Hematopoietic multipotent progenitor cell treated with erythropoietin and hydrocortisone succinate and interleukin-3 and kit ligand, for 4 days (in vitro differentiated cells): ENCODE measurements at regions not wholly inside any gene's neighbourhood (a gene's known extent, or its start where the extent isn't known, plus 50 kb on each side); places are given as distances from the start of the nearest gene placed in this dataset.

ENCODE experiments used
- DNase-seq: peaks from one replicate; pipeline ENCODE4 v3.0.0-alpha.2; 2015

DNA sequence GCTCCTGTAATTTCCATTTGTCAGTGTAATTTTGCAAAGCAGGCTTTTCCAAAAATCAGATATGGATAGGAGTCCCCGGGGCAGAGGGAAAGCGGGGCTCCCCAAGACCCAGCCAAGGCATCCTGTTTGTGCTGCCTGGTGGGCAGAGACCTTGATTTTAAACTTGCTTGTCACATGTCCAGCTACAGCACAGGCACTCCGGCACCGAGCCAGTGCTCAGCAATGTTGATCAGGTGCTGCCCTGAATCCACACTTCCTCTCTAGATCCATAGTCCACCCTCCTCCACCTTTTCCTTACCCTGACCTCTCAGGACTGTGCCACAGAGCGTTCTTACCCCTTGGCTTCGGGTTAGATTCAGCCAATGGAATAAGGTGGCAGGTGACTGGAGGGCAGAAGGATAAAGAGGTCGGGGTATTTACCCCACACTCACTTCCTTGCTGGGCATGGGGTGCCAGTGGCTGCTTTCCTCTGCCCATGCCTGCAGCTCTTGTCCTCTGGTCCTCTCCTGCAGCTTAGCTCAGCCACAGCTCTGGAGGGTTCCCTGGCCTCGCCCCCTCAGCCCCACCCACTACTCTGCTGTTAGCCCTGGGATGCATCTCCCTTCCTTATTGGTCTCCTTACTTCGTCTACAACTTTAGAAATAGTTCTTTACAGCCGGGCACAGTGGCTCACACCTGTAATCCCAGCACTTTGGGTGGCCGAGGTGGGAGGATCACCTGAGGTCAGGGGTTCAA lies 80.1 kb downstream of the IRF2BPL start:
- DNase-seq, result no peak

- no peak for DNase-seq
These were observed 80.7 kb downstream of the IRF2BPL start for GRCh38 chr14:76947838-76948184.

DNA sequence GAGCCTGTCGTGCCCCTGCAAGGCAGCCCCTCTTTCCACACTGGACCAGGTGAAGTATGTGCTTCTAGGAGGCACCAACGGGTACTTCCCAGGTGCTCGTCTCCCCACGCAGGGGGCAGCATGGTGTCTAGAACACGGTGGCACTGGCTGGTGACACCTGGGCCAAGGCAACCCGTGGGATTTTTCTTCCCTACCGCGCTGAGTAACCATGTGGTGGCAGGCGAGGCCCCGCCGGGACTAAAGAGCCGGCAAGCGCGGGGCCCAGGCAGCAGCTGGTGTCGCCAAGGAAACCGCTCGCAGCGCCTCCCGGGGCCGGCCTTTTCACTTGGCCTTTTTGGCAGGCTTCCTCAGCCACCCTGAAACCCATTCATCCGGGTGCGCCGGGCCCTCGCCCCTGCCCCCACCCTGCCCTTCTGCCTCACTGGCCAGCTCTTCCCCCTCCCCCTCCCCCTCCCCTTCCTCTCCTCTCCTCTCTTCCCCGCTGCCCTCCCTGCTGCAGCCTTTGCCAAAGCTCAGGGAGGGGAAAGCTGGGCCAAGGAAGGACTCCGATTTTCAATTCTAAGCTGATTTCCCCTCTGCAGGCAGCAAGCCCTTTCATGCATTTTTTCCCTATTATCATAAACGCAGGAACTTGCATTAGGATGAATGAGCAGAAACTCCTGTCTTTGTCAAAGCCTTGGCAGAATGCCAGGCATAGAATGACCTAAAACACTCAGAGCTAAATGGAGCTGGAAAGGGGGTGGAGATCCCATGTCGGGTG lies 81.2 kb downstream of the IRF2BPL start:
- peak; percentile 91 for DNase-seq

DNA sequence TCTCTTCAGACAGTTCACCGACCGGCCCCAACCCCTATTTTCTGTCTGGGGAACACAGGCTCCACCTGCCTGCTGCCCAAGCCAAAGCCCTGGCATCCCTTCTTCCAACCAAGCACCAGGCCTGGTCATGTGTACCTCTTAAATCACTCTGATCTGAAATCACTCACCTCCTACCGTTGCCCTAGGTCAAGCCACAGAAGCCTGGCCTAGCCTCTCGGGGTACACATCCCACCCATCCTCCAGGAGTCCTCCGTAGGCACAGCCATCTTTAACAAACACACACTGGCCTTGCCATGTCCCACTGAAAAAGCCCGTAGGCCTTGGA lies 81.8 kb downstream of the IRF2BPL start:
- no peak for DNase-seq

DNA sequence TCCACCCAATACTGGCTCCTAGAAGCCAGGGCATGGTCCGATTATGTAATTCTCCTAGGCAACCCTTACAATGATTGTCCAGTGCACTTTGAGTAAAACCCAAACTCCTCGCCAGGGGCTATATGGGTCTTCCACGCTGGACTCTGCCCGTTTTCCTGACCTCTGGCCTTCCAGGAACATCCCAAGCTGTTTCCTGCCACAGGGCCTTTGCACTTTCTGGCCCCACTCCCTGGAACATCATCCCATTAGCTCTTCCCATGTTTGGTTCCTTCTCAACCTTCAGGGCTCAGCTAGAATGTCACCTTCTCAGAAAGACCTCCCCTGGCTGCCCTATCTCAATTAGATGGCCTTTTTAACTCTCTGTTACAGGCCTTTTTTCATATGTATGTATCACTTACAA lies 85.4 kb downstream of the IRF2BPL start:
- no peak for DNase-seq

- no peak for DNase-seq
These were observed 86.3 kb downstream of the IRF2BPL start for GRCh38 chr14:76941946-76942805.

GRCh38 chr14:76941544-76941943 lies 87.0 kb downstream of the IRF2BPL start:
- DNase-seq, result no peak

GRCh38 chr14:76940021-76940760 lies 88.3 kb downstream of the IRF2BPL start:
- DNase-seq, result no peak

DNA sequence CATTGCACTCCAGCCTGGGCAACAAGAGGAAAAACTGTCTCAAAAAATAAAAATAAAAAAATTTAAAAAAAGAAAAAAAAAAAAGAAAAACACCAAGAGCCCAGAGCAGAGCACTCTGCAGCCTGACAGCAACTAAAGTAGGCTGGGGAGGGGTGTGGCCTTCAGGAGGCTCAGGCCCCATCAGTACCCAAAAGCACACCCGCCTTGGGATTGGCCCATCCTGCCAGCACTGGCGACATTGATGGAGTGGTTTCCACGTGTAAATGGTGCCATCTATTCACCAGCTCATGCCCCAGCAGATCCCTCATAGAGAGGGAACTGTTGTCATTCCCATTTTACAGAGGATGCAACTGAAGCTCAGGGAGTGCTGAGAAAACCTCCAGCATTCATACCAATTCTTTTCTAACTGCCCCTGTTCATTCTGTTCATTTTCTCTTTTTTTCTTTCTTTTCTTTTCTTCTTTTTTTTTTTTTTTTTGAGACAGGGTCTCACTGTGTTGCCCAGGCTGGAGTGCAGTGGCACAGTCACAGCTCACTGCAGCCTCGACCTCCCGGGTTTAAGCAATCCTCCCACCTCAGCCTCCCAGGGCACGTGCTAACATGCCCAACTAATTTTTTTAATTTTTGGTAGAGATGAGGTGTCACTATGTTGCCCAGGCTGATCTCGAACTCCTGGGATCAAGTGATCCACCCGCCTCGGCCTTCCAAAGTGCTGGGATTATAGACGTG lies 89.3 kb downstream of the IRF2BPL start:
- no peak for DNase-seq

DNA sequence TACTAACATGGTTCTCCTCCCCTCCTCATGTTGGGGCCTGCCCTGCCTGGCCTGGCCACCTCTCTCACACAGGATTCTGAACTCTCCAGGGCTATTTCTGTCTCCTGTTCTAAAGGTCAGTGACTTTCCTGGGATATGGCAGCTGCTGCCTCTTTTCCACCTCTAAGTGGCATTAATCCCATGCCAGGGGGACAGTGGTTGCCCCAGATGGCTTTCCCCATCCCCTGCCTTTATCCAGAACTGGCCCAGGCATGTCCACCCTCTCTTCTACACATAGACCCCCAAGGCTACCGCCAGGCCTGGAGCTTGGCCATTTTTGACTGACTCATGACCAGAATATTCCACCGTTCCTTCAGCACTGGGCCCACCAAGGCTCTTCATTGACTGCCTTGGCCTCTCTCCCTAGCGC lies 90.4 kb downstream of the IRF2BPL start:
- DNase-seq, result no peak

DNA sequence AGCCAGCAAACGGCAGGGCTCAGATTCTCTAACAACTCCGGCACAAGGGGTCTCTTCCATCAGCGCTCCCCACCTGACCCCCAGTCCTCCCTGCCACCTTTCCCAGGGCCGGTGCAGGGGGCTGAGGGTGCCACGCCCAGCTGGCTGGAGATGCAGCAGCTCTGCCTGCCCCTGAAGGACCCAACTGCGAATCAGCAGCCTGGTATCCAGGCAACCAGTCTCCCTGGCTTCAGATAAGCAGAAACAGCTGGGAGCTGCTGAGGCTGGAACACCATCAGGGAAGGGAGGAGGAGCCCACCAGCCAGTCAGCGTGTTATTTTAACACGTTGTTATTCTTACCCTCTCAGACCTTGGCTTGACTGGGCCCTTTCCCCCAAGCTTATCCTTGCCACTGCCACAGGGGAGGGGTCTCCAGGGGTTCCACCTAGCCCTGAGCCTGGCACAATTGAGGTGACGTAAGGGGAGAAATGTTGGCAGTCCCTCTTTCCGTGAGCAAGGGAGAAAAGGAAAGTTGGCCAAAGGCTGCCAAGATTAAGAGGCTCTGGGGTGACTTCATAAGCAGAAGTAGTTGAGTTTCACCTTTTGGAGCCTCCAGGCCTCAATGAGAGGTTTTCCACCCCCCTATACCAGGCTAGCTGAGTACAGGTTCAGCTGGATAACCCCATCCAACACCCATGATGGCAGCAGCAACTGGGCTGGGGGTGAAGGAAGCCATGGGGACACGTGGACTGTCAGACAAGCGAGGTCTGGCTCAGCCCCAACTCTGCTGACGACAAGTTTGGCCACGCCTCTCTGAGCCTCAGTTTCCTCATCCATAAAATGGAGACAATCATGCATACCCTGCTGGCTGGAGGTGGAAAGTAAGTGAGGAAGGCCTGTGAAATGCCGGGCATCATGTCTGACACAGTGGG lies 91.1 kb downstream of the IRF2BPL start:
- DNase-seq, result peak; percentile 52

DNA sequence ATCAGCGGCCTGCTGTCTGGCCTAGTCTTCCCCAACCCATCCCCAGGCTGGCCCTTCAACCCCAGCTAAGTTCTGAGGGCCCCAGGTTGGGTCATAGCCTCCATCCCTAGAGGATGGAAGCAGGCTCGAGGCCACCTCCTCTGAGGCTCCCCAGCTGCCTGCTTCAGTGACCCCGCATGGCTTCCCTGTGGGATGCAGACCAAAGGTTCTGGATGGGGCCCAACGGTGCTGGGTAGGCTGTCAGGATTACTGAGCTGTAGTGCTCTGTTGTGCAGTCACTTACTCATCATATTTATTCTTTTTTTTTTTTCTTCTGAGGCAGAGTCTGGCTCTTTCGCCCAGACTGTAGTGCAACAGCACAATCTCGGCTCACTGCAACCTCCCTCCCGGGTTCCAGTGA lies 92.0 kb downstream of the IRF2BPL start:
- no peak for DNase-seq

GRCh38 chr14:76933515-76933914 lies 95.0 kb downstream of the IRF2BPL start:
- no peak for DNase-seq

GRCh38 chr14:76931631-76932402 lies 96.7 kb downstream of the IRF2BPL start:
- no peak for DNase-seq

GRCh38 chr14:76930549-76930948 lies 98.0 kb downstream of the IRF2BPL start:
- DNase-seq, result no peak

GRCh38 chr14:76929927-76930326 lies 98.6 kb downstream of the IRF2BPL start:
- DNase-seq, result peak; percentile 90

GRCh38 chr14:76927971-76928700 lies 100.4 kb downstream of the IRF2BPL start:
- no peak for DNase-seq

GRCh38 chr14:76926521-76927251 lies 100.5 kb downstream of the LRRC74A start:
- DNase-seq, result peak; percentile 76

DNA sequence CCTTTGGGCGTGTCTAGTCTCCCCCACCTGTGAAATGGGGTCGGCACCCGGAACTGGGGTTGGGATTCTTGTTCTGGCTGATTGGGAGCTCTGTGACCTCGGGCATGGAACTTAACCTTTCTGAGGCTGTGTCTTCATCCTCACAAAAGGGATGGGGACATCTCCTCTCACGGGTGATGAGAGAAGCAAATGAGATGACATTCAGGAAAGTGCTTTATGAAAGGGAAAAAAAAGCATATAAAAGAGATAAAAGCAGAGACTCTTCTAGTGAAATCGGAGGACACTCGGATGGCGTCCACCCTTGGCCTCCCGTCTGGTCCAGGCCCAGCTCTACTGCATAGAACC lies 98.9 kb downstream of the LRRC74A start:
- DNase-seq, result no peak
